ENCODE measurements at regions not wholly inside any gene's neighbourhood (a gene's known extent, or its start where the extent isn't known, plus 50 kb on each side); places are given as distances from the start of the nearest gene placed in this dataset. TPM values are rescaled to one million over a fixed set of nuclear protein-coding genes. Genes with fewer than 3 reads are reported as not detected.

Small RNA genes in the stretch of these regions (small RNA-seq; reads per million reads assigned to genes)
- gene AF254983.2, result not detected

Data from hematopoietic multipotent progenitor cell (in vitro differentiated cells).